ENCODE measurements at regions not wholly inside any gene's neighbourhood (a gene's known extent, or its start where the extent isn't known, plus 50 kb on each side); places are given as distances from the start of the nearest gene placed in this dataset.

- DNase-seq: no peak
Observed at GRCh38 chr3:118809696-118810498, 224.7 kb downstream of the IGSF11 start.

GRCh38 chr3:118810499-118811035 lies 224.1 kb downstream of the IGSF11 start:
- no peak for DNase-seq

- DNase-seq: no peak
Observed at GRCh38 chr3:118811236-118811732, 223.4 kb downstream of the IGSF11 start.

GRCh38 chr3:118813472-118813871 lies 221.2 kb downstream of the IGSF11 start:
- no peak for DNase-seq

- DNase-seq: peak; percentile 18 to 49
Observed at GRCh38 chr3:118817748-118818165, 216.9 kb downstream of the IGSF11 start.

- DNase-seq: no peak
Observed at GRCh38 chr3:118818386-118818785, 216.3 kb downstream of the IGSF11 start.

- no peak for DNase-seq
Observed at GRCh38 chr3:118823626-118824025, 211.0 kb downstream of the IGSF11 start.

- no peak for DNase-seq
Observed at GRCh38 chr3:118827446-118827845, 207.2 kb downstream of the IGSF11 start.

GRCh38 chr3:118828351-118828750 lies 206.3 kb downstream of the IGSF11 start:
- DNase-seq: no peak

GRCh38 chr3:118833075-118833474 lies 201.6 kb downstream of the IGSF11 start:
- no peak for DNase-seq

GRCh38 chr3:118838871-118839270 lies 195.8 kb downstream of the IGSF11 start:
- no peak for DNase-seq

- no peak for DNase-seq
Observed at GRCh38 chr3:118842147-118842863, 192.3 kb downstream of the IGSF11 start.

GRCh38 chr3:118846176-118846575 lies 188.5 kb downstream of the IGSF11 start:
- DNase-seq: no peak
